Left kidney (tissue), 1 donor: ENCODE measurements at regions not wholly inside any gene's neighbourhood (a gene's known extent, or its start where the extent isn't known, plus 50 kb on each side); places are given as distances from the start of the nearest gene placed in this dataset.
"Not testable (repeated sequence)": the region's sequence is repeated elsewhere in the genome, so short reads cannot be mapped to it uniquely, and the experiment has no call there.

ENCODE experiments used
- DNase-seq: peaks from one replicate; pipeline ENCODE4 v3.0.0-alpha.2; 2013

DNA sequence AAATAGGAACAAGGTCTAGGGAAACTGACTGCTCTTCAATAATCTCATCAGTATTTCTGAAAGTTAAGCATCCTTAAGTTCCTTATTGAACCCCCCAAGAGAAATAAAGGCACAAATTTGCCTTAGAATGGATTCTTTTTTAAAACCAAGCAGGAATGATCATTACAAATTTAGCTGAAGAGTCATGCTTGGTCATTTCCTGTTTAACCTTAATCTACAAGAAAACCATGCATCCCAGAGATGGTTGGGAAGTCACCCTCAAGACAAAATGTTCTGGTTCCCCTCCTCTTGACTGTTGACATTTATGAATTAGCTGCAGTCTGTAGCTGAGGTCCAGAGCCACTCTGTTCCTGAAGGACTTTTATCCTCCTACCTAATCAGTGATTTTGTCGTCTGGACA, 291.8 kb upstream of the G2E3 start:
- DNase-seq = no peak

- peak; percentile 83 for DNase-seq
These were observed 288.5 kb upstream of the G2E3 start for GRCh38 chr14:30270200-30271161.

GRCh38 chr14:30271811-30272323, 287.1 kb upstream of the G2E3 start:
- no peak for DNase-seq

GRCh38 chr14:30272848-30273832, 285.8 kb upstream of the G2E3 start:
- no peak for DNase-seq

GRCh38 chr14:30275604-30276003, 283.4 kb upstream of the G2E3 start:
- no peak for DNase-seq

DNA sequence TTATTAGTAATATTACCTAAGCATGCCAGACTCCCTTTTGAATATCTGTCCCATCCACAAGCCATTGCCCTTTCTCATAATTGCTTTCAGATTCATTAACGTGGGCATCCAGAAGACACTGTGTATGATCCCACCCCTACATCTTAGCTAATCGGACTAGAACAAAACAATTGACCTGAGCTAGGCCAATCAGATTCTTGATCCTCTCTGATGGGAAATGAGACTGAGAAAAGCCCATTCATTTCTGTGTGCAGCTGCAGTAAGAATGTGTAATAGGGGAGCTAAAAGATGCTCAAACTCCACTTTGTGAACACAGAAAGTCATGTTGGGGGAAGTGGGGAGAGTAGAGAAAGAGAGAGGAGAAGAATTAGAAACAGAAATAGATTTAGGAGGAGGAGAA, 281.7 kb upstream of the G2E3 start:
- no peak for DNase-seq

GRCh38 chr14:30278856-30279255, 280.1 kb upstream of the G2E3 start:
- DNase-seq = not testable (repeated sequence)

DNA sequence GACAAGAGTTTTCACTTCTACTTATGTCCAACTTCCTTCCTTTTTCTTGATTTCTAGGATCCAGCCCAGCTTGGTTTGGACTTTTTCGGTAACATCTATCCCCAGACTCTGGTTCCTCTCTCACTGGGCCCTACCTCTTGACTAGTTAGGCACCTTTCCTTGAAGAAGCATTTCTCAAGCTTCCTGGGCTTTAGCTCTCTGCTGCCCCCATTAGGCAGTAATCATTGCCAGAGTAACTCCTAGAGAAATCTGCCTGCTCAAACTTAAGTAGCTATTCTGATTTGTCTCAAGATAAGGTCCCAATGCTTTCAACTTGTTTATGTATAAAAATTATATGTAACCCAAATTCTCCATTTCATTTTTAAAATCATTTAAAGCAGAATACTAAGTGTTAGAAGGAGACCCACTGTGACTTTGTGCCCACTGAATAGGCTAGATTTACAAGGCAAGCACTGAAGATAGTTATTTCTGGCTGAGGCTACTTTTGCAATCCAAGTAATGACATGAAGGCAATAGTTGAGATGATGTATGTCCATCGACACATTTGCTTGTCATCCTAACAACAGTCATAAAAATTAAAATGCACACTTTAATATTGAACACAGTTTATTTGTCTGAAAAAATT, 275.0 kb upstream of the G2E3 start:
- peak; percentile 21 for DNase-seq

DNA sequence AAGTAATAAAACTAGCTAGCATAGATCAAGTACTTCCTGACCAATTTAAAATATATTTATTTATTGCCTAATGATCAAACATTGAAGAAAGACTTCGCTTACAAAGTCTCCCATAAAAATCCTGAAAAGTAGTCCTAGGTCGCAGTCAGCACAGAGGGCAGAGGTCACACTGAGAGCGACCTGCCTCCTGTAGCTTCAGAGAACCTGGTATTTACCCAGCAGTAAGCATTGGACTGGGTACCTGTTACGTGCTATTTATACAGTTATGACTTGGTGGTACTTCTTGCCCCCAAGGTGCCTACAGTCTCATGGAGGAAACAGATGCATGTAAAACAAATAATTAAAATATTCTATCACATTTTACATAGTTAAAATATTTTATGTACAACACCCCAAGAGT, 274.1 kb upstream of the G2E3 start:
- no peak for DNase-seq

DNA sequence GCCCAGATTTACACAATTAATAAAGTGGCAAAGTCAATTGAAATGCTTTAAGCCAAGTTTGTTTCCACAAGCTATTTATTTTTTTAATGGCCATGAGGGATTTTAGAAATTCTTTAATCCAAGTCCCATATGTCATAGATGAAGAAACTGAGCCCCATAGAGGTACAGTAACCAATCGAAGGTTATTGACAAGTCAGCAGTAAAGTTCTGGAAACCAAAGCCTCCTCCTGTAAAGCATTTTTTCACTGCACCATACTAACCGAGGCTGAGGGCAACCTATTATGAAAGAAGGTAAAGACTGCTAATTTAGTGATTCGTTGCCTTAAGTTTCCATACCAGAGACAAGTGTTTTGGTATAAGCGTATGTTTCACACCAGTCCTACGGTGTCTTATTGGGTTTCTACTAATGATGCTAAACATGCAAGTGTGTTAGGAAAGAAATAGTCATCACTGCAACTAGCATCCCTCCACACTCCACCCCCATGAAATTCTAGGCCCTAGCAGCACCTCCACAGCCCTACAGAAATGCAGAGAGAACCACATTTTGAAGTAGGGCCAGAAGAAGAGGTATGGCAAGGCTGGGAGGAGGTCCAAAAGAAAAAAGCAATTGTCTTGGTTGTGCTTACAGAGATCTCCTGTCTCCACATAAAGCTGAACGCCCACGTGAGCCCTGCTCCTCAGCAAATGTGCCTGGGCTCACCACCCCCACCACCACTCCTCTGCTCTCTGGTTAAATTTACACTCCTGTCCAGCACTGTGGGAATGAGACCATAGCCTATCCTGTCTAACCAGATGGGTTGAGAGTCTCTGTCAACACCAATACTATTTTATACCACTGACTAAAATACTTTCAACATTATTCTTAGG, 271.1 kb upstream of the G2E3 start:
- no peak for DNase-seq

- no peak for DNase-seq
These were observed 269.0 kb upstream of the G2E3 start for GRCh38 chr14:30290001-30290400.

GRCh38 chr14:30291216-30291615, 267.7 kb upstream of the G2E3 start:
- no peak for DNase-seq

- no peak for DNase-seq
These were observed 266.4 kb upstream of the G2E3 start for GRCh38 chr14:30292541-30292940.

DNA sequence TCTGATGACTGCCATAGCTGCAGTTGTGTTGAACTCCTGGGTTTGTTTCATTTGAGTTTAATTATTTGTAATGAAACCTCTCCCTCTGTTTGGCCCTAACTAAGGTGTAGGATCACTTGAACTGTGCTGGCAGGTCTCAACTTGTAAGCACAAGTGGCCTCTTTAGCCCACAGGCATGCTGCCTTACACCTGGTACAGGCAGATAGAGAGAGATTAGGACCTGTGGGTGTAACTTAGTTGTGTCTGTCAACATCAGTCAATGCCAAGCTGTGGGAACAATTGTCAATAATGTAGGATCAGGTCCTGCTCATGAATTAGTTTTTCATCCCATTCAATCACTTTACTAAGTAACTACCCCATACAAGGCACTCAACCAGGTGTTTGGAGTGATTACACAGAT, 263.0 kb upstream of the G2E3 start:
- DNase-seq = no peak

- no peak for DNase-seq
These were observed 262.0 kb upstream of the G2E3 start for GRCh38 chr14:30296931-30297405.

GRCh38 chr14:30297876-30298795, 260.8 kb upstream of the G2E3 start:
- no peak for DNase-seq

- DNase-seq = no peak
These were observed 259.0 kb upstream of the G2E3 start for GRCh38 chr14:30299915-30300314.

GRCh38 chr14:30303350-30303749, 255.6 kb upstream of the G2E3 start:
- no peak for DNase-seq

DNA sequence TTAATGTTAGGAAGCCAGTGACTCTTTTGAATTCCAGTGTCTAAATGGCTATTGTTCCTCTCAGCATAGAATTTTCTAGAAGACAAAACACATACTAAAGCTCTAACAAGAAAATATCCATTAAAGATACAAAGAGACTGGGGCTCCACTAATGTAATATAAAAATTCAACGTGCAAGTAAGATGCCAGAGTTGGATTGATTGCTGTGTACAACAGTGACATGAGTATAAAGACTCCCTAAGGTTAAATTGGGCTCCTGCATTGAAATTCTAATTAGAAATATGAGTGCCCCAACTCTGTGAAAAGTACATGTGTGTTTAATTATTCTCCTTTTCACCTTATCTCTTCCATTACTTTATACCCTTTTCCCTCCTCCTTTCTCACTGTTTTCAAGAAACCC, 253.6 kb upstream of the G2E3 start:
- DNase-seq = no peak

- no peak for DNase-seq
These were observed 249.6 kb upstream of the G2E3 start for GRCh38 chr14:30309405-30309804.
